ENCODE measurements at regions not wholly inside any gene's neighbourhood (a gene's known extent, or its start where the extent isn't known, plus 50 kb on each side); places are given as distances from the start of the nearest gene placed in this dataset.

DNA sequence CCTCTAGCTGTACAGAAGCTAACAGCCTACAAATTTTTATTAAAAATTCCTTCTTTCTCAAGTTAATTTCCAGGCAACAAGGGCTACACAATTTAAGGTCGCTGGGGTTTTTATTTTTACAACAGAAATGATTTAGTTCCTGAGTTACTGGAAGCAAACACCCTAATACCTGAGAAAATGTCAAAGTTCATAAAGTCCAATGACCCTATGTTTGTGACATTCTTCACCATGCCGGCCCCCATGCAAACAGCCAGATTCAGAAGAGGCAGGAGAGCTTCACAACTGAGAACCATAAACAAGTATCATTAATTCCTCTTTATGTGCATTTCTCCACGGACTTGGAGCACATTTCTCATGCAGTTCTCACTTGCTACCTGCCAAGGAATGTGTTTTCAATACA is 236.2 kb upstream of the EGLN3 start:
- Histone ChIP-seq H3K4me2 (ENCODE audit: control insufficient read depth, extremely low read depth, insufficient read depth, low read depth, low read length) (no peak overlapping the region), H2AFZ (ENCODE audit: control insufficient read depth, low read length) (no peak overlapping the region), H3K4me3 (ENCODE audit: control insufficient read depth in 2 of 3, extremely low read depth in 1 of 3, insufficient read depth in 2 of 3, low read depth in 1 of 3, low read length in 3 of 3) (no peak overlapping the region), H3K9ac (ENCODE audit: control insufficient read depth, extremely low read depth, insufficient read depth, low read length) (no peak overlapping the region), H3K79me2 (ENCODE audit: control insufficient read depth, insufficient read depth, low read length) (no peaks in the 10 kb centered on the region), H3K9me3 (ENCODE audit: control insufficient read depth, low read depth, low read length) (no peaks in the 10 kb centered on the region), H3K4me1 (ENCODE audit: control insufficient read depth, extremely low read depth, insufficient read depth, low read length) (no peaks in the 10 kb centered on the region), H3K27me3 (ENCODE audit: control insufficient read depth, extremely low read depth, insufficient read depth, low read length) (no peaks in the 10 kb centered on the region), H4K20me1 (ENCODE audit: control insufficient read depth, extremely low read depth, insufficient read depth, low read length) (no peaks in the 10 kb centered on the region), H3K36me3 (ENCODE audit: control insufficient read depth in 2 of 2, extremely low read depth in 1 of 2, insufficient read depth in 2 of 2, low read length in 2 of 2) (no peaks in the 10 kb centered on the region), H3K27ac (ENCODE audit: control insufficient read depth, insufficient read depth, low read length) (no peak overlapping the region), H3K9me1 (ENCODE audit: control insufficient read depth, extremely low read depth, insufficient read depth, low read length) (no peaks in the 10 kb centered on the region)
- dilution Hi-C loops (cut with MboI; ENCODE audit: extremely low pct_ligation_motif_present, low sequenced_read_pairs): no loop called here
- DNase-seq (ENCODE audit: low read depth, low spot score) (no peak), FAIRE-seq (no peak)
- TF ChIP-seq, protein P1, sequence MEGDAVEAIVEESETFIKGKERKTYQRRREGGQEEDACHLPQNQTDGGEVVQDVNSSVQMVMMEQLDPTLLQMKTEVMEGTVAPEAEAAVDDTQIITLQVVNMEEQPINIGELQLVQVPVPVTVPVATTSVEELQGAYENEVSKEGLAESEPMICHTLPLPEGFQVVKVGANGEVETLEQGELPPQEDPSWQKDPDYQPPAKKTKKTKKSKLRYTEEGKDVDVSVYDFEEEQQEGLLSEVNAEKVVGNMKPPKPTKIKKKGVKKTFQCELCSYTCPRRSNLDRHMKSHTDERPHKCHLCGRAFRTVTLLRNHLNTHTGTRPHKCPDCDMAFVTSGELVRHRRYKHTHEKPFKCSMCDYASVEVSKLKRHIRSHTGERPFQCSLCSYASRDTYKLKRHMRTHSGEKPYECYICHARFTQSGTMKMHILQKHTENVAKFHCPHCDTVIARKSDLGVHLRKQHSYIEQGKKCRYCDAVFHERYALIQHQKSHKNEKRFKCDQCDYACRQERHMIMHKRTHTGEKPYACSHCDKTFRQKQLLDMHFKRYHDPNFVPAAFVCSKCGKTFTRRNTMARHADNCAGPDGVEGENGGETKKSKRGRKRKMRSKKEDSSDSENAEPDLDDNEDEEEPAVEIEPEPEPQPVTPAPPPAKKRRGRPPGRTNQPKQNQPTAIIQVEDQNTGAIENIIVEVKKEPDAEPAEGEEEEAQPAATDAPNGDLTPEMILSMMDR (optimal IDR thresholded peaks at IDR 0.05 in 1 of 3, IDR thresholded peaks at IDR 0.05 in 1 of 3, conservative IDR thresholded peaks at IDR 0.05 in 1 of 3; ENCODE audit: extremely low read depth in 1 of 3, insufficient read depth in 2 of 3, low read length in 3 of 3): no peak
- TF ChIP-seq EZH2 (IDR thresholded peaks at IDR 0.05; ENCODE audit: low read length): no peak

DNA sequence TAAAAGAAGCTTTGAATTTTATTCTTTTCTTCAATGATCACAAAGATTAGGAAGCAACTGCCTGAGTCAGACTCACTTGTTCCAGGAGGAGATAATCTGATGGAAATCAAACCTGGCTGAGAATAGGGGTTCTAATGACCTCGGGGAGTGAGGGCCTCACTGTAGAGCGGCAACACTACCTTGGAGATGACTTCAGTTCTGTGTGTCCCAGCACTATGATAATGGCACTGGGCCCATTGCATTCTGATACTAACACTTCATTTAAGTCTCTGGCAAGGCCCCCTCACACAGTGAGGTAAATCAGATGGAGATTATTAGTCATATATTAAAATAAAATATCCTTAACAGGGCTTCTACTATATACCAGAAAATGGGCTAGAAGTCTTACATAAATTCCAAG is 233.3 kb upstream of the EGLN3 start:
- no peak for FAIRE-seq

More for the DNA sequence above, 233.3 kb upstream of the EGLN3 start:
- dilution Hi-C loops (cut with MboI; ENCODE audit: extremely low pct_ligation_motif_present, low sequenced_read_pairs): no loop called here
- Histone ChIP-seq H3K9me1 (ENCODE audit: control insufficient read depth, extremely low read depth, insufficient read depth, low read length) (no peaks in the 10 kb centered on the region), H3K9ac (ENCODE audit: control insufficient read depth, extremely low read depth, insufficient read depth, low read length) (no peak overlapping the region), H3K4me2 (ENCODE audit: control insufficient read depth, extremely low read depth, insufficient read depth, low read depth, low read length) (no peak overlapping the region), H3K79me2 (ENCODE audit: control insufficient read depth, insufficient read depth, low read length) (no peaks in the 10 kb centered on the region), H4K20me1 (ENCODE audit: control insufficient read depth, extremely low read depth, insufficient read depth, low read length) (no peaks in the 10 kb centered on the region), H3K27ac (ENCODE audit: control insufficient read depth, insufficient read depth, low read length) (no peak overlapping the region), H3K9me3 (ENCODE audit: control insufficient read depth, low read depth, low read length) (no peaks in the 10 kb centered on the region), H3K36me3 (ENCODE audit: control insufficient read depth in 2 of 2, extremely low read depth in 1 of 2, insufficient read depth in 2 of 2, low read length in 2 of 2) (no peaks in the 10 kb centered on the region), H3K4me1 (ENCODE audit: control insufficient read depth, extremely low read depth, insufficient read depth, low read length) (no peaks in the 10 kb centered on the region), H2AFZ (ENCODE audit: control insufficient read depth, low read length) (no peak overlapping the region), H3K4me3 (ENCODE audit: control insufficient read depth in 2 of 3, extremely low read depth in 1 of 3, insufficient read depth in 2 of 3, low read depth in 1 of 3, low read length in 3 of 3) (no peak overlapping the region), H3K27me3 (ENCODE audit: control insufficient read depth, extremely low read depth, insufficient read depth, low read length) (no peaks in the 10 kb centered on the region)
- TF ChIP-seq, protein P1 (optimal IDR thresholded peaks at IDR 0.05 in 1 of 3, IDR thresholded peaks at IDR 0.05 in 1 of 3, conservative IDR thresholded peaks at IDR 0.05 in 1 of 3; ENCODE audit: extremely low read depth in 1 of 3, insufficient read depth in 2 of 3, low read length in 3 of 3): no peak
- TF ChIP-seq EZH2 (IDR thresholded peaks at IDR 0.05; ENCODE audit: low read length): no peak
- no peak for DNase-seq (ENCODE audit: low read depth, low spot score)

All from keratinocyte (primary cell).